KMS-11 (cell line): ENCODE measurements at regions not wholly inside any gene's neighbourhood (a gene's known extent, or its start where the extent isn't known, plus 50 kb on each side); places are given as distances from the start of the nearest gene placed in this dataset.

Source experiments
- H2AFZ ChIP-seq: fragments of 200-600 bp; sonication (generic); 2 replicates; pipeline ENCODE4 v1.6.1; 2016; ENCODE audit warnings: antibody characterized with exemption, mixed run types, low read depth
- H3K27ac ChIP-seq: fragments of 200-600 bp; sonication (generic); 2 replicates; pipeline ENCODE4 v1.6.1; 2016; ENCODE audit warnings: mild to moderate bottlenecking, mixed run types
- H3K27me3 ChIP-seq: fragments of 200-600 bp; sonication (generic); 2 replicates; pipeline ENCODE4 v1.6.1; 2017; ENCODE audit warnings: mild to moderate bottlenecking, low read depth, mixed run types, moderate library complexity; ENCODE audit not compliant: insufficient read depth
- H3K36me3 ChIP-seq: fragments of 200-600 bp; sonication (generic); 2 replicates; pipeline ENCODE4 v1.6.1; 2017; ENCODE audit warnings: mild to moderate bottlenecking, mixed run types; ENCODE audit not compliant: insufficient read depth
- H3K4me1 ChIP-seq: fragments of 200-600 bp; sonication (generic); 2 replicates; pipeline ENCODE4 v1.6.1; 2016; ENCODE audit warnings: mild to moderate bottlenecking, low read depth, mixed run types; ENCODE audit not compliant: poor library complexity, severe bottlenecking
- H3K4me2 ChIP-seq: fragments of 200-600 bp; sonication (generic); 2 replicates; pipeline ENCODE4 v1.7.0; 2016; ENCODE audit warnings: mild to moderate bottlenecking, mixed run types
- H3K4me3 ChIP-seq: fragments of 200-600 bp; sonication (generic); IDR thresholded peaks from 2 replicates; pipeline ENCODE4 v1.6.1; 2017; ENCODE audit warnings: low read depth, low read length, mixed read lengths; ENCODE audit not compliant: insufficient read depth
- H3K79me2 ChIP-seq: fragments of 200-600 bp; sonication (generic); 2 replicates; pipeline ENCODE4 v1.6.1; 2016; ENCODE audit warnings: low read depth, mixed run types; ENCODE audit not compliant: insufficient read depth
- H3K9ac ChIP-seq: fragments of 200-600 bp; sonication (generic); 2 replicates; pipeline ENCODE4 v1.6.1; 2016; ENCODE audit warnings: mild to moderate bottlenecking, mixed run types
- H4K20me1 ChIP-seq: fragments of 200-600 bp; sonication (generic); 2 replicates; pipeline ENCODE4 v1.6.1; 2016; ENCODE audit warnings: mild to moderate bottlenecking, mixed run types; ENCODE audit not compliant: insufficient read depth
- CTCF ChIP-seq: fragments of 200-600 bp; sonication (generic); conservative IDR thresholded peaks from 2 replicates; pipeline ENCODE4 v1.6.1; 2017; ENCODE audit warnings: low read depth, mild to moderate bottlenecking, antibody characterized with exemption, low read length, moderate library complexity, mixed read lengths

- Histone ChIP-seq H3K27me3 (no peaks in the 10 kb centered on the region), H3K9ac (no peak overlapping the region), H3K4me1 (no peaks in the 10 kb centered on the region), H3K4me2 (no peak overlapping the region), H3K27ac (no peak overlapping the region), H3K36me3 (no peaks in the 10 kb centered on the region), H3K4me3 (no peak overlapping the region), H2AFZ (no peak overlapping the region), H3K79me2 (no peaks in the 10 kb centered on the region), H4K20me1 (no peaks in the 10 kb centered on the region)
- no peak for TF ChIP-seq CTCF
Measured at GRCh38 chr4:121574618-121575017, 122.2 kb downstream of the ANXA5 start.

GRCh38 chr4:121567748-121568147, 129.0 kb downstream of the ANXA5 start:
- Histone ChIP-seq H3K4me3 (no peak overlapping the region), H2AFZ (no peak overlapping the region), H3K27ac (no peak overlapping the region), H3K9ac (no peak overlapping the region), H3K79me2 (no peaks in the 10 kb centered on the region), H3K4me1 (no peaks in the 10 kb centered on the region), H3K36me3 (no peaks in the 10 kb centered on the region), H3K4me2 (no peak overlapping the region), H3K27me3 (no peaks in the 10 kb centered on the region), H4K20me1 (no peaks in the 10 kb centered on the region)
- TF ChIP-seq CTCF = no peak

- H3K79me2 ChIP-seq = no peaks in the 10 kb centered on the region
- no peaks in the 10 kb centered on the region for H3K36me3 ChIP-seq
- TF ChIP-seq CTCF = no peak
- no peak overlapping the region for H3K4me3 ChIP-seq
- no peak overlapping the region for H3K27ac ChIP-seq
- H3K4me2 ChIP-seq = no peak overlapping the region
- no peak overlapping the region for H3K9ac ChIP-seq
- no peaks in the 10 kb centered on the region for H4K20me1 ChIP-seq
- H3K4me1 ChIP-seq = no peaks in the 10 kb centered on the region
- no peak overlapping the region for H2AFZ ChIP-seq
- H3K27me3 ChIP-seq = no peaks in the 10 kb centered on the region
Measured at GRCh38 chr4:121564840-121565375, 131.9 kb downstream of the ANXA5 start.

- H3K4me3 ChIP-seq = no peak overlapping the region
- H3K79me2 ChIP-seq = no peaks in the 10 kb centered on the region
- H3K27ac ChIP-seq = no peak overlapping the region
- TF ChIP-seq CTCF = no peak
- H3K4me2 ChIP-seq = no peak overlapping the region
- no peaks in the 10 kb centered on the region for H3K27me3 ChIP-seq
- no peak overlapping the region for H2AFZ ChIP-seq
- H3K36me3 ChIP-seq = no peaks in the 10 kb centered on the region
- H4K20me1 ChIP-seq = no peaks in the 10 kb centered on the region
- H3K9ac ChIP-seq = no peak overlapping the region
- H3K4me1 ChIP-seq = no peaks in the 10 kb centered on the region
Measured at GRCh38 chr4:121562811-121563210, 134.0 kb downstream of the ANXA5 start.
